ENCODE measurements at regions not wholly inside any gene's neighbourhood (a gene's known extent, or its start where the extent isn't known, plus 50 kb on each side); places are given as distances from the start of the nearest gene placed in this dataset.

DNA sequence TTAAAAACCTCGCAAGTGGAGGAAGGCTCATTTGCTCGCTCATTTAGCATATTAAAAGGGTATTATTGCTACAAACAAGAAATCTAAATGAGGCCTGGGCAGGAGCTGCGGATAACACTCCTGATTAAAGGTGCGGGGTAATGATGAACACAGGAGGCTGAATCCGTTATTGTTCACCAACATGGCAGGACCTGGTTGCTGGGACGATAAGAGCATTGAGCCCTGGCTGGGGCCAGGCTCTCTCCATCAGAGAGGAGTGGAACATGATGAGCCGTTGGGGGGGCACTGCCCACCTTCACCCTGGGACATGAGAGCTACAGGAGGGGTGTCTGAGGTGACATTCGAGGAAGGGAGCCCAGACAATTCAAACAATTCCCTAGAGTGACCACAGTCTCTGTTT, 211.7 kb downstream of the NXPE2 start:
- Histone ChIP-seq H3K4me3 (ENCODE audit: control insufficient read depth in 2 of 3, extremely low read depth in 1 of 3, insufficient read depth in 2 of 3, low read depth in 1 of 3, low read length in 3 of 3) (no peak overlapping the region), H3K9me3 (ENCODE audit: control insufficient read depth, low read depth, low read length) (no peaks in the 10 kb centered on the region), H3K36me3 (ENCODE audit: control insufficient read depth in 2 of 2, extremely low read depth in 1 of 2, insufficient read depth in 2 of 2, low read length in 2 of 2) (no peaks in the 10 kb centered on the region), H3K9me1 (ENCODE audit: control insufficient read depth, extremely low read depth, insufficient read depth, low read length) (no peaks in the 10 kb centered on the region), H3K4me2 (ENCODE audit: control insufficient read depth, extremely low read depth, insufficient read depth, low read depth, low read length) (no peak overlapping the region), H2AFZ (ENCODE audit: control insufficient read depth, low read length) (no peak overlapping the region), H3K27me3 (ENCODE audit: control insufficient read depth, extremely low read depth, insufficient read depth, low read length) (no peaks in the 10 kb centered on the region), H4K20me1 (ENCODE audit: control insufficient read depth, extremely low read depth, insufficient read depth, low read length) (no peaks in the 10 kb centered on the region), H3K4me1 (ENCODE audit: control insufficient read depth, extremely low read depth, insufficient read depth, low read length) (no peaks in the 10 kb centered on the region), H3K9ac (ENCODE audit: control insufficient read depth, extremely low read depth, insufficient read depth, low read length) (no peak overlapping the region), H3K27ac (ENCODE audit: control insufficient read depth, insufficient read depth, low read length) (no peak overlapping the region), H3K79me2 (ENCODE audit: control insufficient read depth, insufficient read depth, low read length) (no peaks in the 10 kb centered on the region)
- FAIRE-seq (no peak), DNase-seq (ENCODE audit: low read depth, low spot score) (no peak)
- dilution Hi-C loops (cut with MboI; ENCODE audit: extremely low pct_ligation_motif_present, low sequenced_read_pairs) = no loop called here
- no peak for TF ChIP-seq EZH2 (IDR thresholded peaks at IDR 0.05; ENCODE audit: low read length)
- TF ChIP-seq, protein P1, sequence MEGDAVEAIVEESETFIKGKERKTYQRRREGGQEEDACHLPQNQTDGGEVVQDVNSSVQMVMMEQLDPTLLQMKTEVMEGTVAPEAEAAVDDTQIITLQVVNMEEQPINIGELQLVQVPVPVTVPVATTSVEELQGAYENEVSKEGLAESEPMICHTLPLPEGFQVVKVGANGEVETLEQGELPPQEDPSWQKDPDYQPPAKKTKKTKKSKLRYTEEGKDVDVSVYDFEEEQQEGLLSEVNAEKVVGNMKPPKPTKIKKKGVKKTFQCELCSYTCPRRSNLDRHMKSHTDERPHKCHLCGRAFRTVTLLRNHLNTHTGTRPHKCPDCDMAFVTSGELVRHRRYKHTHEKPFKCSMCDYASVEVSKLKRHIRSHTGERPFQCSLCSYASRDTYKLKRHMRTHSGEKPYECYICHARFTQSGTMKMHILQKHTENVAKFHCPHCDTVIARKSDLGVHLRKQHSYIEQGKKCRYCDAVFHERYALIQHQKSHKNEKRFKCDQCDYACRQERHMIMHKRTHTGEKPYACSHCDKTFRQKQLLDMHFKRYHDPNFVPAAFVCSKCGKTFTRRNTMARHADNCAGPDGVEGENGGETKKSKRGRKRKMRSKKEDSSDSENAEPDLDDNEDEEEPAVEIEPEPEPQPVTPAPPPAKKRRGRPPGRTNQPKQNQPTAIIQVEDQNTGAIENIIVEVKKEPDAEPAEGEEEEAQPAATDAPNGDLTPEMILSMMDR (optimal IDR thresholded peaks at IDR 0.05 in 1 of 3, IDR thresholded peaks at IDR 0.05 in 1 of 3, conservative IDR thresholded peaks at IDR 0.05 in 1 of 3; ENCODE audit: extremely low read depth in 1 of 3, insufficient read depth in 2 of 3, low read length in 3 of 3) = no peak

DNA sequence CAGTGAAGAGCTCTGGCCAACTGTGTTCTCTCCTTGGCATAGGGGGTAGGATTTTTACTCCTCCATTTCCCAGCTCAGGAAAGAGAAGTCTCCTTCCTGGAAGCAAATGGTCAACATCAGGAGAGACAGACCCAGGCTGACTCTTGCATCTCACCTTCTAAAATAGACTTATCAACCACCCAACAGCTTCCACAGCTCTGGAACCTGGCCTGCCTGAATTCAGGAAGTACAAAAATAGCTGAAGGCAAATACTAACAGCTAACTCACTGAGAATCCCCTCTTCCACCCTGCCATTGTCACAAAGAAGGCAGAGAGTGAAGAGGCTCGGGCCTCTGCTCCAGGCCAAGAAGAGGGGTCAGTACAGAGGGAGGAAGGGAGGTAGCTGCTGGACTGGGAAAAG, 213.6 kb downstream of the NXPE2 start:
- TF ChIP-seq EZH2 (IDR thresholded peaks at IDR 0.05; ENCODE audit: low read length) = no peak
- TF ChIP-seq, protein P1 (optimal IDR thresholded peaks at IDR 0.05 in 1 of 3, IDR thresholded peaks at IDR 0.05 in 1 of 3, conservative IDR thresholded peaks at IDR 0.05 in 1 of 3; ENCODE audit: extremely low read depth in 1 of 3, insufficient read depth in 2 of 3, low read length in 3 of 3) = no peak
- Histone ChIP-seq H3K79me2 (ENCODE audit: control insufficient read depth, insufficient read depth, low read length) (no peaks in the 10 kb centered on the region), H3K4me2 (ENCODE audit: control insufficient read depth, extremely low read depth, insufficient read depth, low read depth, low read length) (no peak overlapping the region), H3K9ac (ENCODE audit: control insufficient read depth, extremely low read depth, insufficient read depth, low read length) (no peak overlapping the region), H3K9me3 (ENCODE audit: control insufficient read depth, low read depth, low read length) (no peaks in the 10 kb centered on the region), H3K36me3 (ENCODE audit: control insufficient read depth in 2 of 2, extremely low read depth in 1 of 2, insufficient read depth in 2 of 2, low read length in 2 of 2) (no peaks in the 10 kb centered on the region), H3K4me3 (ENCODE audit: control insufficient read depth in 2 of 3, extremely low read depth in 1 of 3, insufficient read depth in 2 of 3, low read depth in 1 of 3, low read length in 3 of 3) (no peak overlapping the region), H3K27ac (ENCODE audit: control insufficient read depth, insufficient read depth, low read length) (no peak overlapping the region), H3K9me1 (ENCODE audit: control insufficient read depth, extremely low read depth, insufficient read depth, low read length) (no peaks in the 10 kb centered on the region), H4K20me1 (ENCODE audit: control insufficient read depth, extremely low read depth, insufficient read depth, low read length) (no peaks in the 10 kb centered on the region), H3K27me3 (ENCODE audit: control insufficient read depth, extremely low read depth, insufficient read depth, low read length) (no peaks in the 10 kb centered on the region), H2AFZ (ENCODE audit: control insufficient read depth, low read length) (no peak overlapping the region), H3K4me1 (ENCODE audit: control insufficient read depth, extremely low read depth, insufficient read depth, low read length) (no peaks in the 10 kb centered on the region)
- no peak for DNase-seq (ENCODE audit: low read depth, low spot score)
- FAIRE-seq = no peak
- dilution Hi-C loops (cut with MboI; ENCODE audit: extremely low pct_ligation_motif_present, low sequenced_read_pairs) = no loop called here

Data from keratinocyte (primary cell).